ENCODE measurements at regions not wholly inside any gene's neighbourhood (a gene's known extent, or its start where the extent isn't known, plus 50 kb on each side); places are given as distances from the start of the nearest gene placed in this dataset.
"Not testable (repeated sequence)": the region's sequence is repeated elsewhere in the genome, so short reads cannot be mapped to it uniquely, and the experiment has no call there.

DNA sequence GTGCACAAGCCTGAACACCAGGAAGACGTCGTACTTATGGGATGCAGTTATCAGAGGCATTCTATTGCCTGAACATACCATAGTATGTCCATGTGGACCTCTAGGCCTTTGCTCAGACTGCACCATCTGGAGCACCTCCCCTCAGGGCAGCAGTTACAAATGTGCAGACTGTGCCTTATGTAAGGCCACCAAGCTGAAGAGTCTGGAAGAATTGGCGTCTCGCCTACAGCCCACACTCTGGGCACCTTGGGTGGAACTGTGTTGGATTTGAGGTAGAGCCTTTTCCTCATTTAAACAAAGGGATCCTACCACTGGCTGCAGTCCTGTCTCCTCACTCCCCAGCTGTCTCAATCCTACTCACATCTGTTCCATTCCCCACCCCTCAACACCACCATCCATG, 204.3 kb upstream of the FRMD6 start:
- peak; percentile 91 for DNase-seq

DNA sequence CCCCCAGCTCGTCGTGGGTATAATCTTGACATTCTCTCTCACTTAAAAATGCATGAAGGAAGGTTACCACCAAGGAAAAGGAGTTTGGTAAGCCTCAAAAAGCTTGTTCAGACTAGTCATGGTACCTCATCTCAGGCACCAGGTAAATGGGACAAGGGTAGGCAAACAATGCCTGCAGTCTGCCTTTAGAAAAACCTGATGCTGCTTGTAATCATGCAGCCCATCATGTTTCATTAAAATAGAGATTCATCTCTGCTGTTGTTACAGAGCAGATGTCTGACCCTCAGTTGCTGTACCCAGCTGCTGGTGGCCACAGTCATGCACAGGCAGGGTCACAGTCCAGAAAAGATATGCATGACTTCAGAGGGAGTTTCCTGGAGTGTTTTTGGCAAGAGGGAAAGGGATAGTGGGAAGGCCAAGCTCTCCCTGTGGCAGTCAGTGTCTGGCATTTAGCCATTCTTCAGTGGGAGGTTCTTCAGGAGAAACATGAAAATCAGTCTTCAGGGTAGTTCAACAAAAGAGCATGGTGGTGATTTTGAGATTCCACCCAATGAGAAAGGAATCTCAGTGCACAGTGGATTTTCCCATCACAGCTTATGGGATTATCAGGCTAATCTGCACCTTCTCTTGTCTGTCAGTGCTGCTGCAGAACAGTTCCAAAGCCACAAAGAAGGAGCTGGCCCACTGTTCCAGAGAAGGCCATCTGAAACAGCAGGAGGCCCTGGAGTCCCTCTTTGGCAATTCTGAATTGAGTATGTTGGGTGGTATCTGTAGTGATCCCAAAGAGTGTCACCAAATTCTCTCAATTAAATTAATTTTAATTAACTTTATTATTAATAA, 202.7 kb upstream of the FRMD6 start:
- peak; percentile 84 for DNase-seq

DNA sequence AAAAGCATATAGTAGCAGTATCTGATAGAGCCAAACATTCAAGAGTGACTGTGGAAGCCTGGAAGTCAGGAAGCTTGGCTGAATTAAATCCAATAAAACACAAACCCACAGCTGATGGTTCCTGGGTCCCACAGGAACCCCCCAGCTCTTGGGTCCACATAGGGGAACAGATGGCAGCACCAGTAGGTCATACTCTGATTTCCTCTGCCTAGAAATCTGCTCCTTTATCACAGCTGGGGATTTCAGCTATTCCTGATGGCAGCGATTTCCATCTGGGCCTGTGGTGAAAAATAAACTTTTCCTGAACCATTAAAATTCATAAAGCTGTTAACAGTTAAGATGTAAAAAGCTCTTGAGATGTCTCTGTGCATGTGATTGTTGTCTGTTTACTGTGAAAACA, 202.0 kb upstream of the FRMD6 start:
- peak; percentile 93 for DNase-seq

DNA sequence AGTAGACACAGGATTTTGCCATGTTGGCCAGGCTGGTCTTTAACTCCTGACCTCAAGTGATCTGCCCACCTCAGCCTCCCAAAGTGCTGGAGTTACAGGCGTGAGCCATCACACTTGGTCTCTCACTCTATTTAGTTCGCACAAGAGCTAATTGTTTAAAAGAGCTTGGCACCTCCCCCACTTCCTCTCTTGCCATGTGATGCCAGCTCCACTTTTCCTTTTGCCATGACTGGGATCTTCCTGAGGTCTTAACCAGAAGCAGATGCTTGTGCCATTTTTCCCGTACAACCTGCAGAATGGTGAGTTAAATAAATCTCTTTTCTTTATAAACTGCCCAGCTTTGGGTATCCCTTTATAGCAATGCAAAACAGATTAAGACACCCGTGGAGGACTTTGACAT, 200.1 kb upstream of the FRMD6 start:
- no peak for DNase-seq

DNA sequence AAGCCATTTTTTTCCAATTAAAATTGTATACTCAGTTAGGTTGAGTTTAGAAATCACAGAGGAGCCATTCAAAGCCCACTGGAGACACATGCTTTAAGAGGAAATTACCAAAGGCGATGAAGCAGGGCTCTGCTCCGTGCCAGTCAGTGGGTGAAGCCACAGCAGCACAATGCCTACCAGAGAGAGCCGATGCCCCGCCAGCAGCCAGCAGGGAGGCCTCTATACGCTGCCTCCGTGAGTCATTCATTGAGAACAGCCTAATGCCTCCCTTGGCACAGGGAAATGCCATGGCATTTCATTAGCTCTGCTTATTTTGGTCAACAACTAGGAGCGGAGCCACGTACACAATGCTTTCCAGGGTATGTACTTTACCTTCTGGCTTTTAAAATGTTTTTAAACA, 197.8 kb upstream of the FRMD6 start:
- peak; percentile 33 for DNase-seq

DNA sequence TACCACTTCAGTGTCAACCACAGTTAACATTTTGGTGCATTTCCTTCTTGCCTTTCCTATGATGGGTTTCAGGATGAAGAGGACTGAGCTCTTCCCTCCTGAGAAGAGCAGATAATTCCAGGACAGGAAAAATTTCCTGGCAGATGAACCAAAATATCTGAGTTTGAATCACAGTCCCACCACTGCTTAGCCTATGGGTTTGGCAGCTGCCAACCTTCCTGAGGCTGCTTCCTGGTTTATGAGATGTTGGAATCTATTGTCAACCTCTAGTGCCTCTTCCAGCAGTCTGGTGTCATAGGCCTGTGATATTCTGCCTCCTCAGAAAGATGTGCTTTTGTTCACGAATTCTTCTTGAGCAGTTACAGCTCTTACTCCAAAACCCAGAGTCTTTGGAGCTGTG, 197.4 kb upstream of the FRMD6 start:
- DNase-seq: no peak

DNA sequence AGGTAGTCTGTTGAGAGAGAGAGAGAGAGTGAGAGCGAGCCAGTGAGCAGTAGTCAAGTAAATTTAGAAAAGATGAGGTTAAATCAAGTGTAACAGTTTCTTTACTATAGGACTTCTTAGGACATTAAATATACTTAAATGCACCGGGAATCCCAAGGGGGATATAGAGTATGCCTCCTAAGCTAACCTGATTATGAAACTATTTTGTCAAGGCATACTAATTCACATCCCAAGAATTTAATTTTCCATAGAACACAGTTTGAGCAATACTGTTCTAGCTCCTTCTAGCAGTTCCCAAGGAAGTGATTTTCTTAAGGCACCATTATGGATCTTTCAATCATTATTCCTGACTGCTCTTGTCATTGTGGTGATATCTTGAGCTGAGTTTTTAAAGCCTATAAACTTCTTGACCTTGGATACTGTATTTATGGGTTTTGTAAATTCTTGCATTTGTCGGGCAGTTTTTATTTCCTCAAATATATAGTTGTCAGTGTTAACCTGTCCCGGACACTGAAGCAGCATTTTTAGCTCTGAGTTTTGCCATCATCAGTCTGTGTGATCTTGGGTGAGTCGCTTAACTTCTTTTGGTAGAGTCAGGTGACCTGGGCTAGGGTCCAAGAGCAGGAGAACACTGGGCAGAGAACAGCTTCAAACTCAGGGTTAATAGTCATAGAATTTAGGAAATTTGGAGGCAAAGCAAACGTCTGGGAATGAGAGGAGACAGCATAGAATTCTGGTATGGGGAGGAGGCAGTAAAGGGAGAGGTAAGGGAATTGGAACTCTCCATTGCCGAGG, 196.5 kb upstream of the FRMD6 start:
- DNase-seq: no peak

DNA sequence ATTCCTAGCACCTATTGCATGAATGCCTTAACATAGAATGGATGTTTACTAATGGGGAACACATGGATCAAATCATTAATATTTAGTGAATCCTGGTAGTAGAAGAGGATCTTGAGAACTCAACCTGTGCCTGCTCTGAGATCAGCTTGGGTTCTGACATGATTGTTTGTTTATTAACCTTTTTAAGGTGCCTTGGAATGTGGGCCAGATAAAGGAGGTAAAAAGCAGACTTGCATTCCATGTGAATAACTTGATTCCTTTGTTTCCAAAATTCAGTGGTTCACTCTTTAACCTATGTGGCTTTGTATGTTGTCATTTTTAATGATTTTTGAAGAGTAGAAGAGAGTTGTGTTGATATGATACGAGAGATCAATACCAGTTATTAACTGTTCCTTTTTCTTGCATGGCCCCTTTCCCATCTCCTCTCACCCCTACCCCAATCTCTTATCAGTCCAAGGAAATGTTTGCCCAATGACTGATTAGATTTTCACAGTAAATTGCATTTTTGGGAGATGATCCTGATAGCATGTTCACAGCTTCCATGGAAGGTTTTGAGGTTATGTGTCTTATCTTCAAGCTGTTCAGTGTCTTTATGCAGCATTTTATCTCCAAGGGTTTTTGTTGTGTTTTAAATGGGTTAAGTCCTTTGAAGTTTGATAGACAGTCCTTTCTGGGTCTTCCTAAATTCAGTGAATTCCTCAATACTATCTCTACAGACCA, 193.7 kb upstream of the FRMD6 start:
- no peak for DNase-seq

DNA sequence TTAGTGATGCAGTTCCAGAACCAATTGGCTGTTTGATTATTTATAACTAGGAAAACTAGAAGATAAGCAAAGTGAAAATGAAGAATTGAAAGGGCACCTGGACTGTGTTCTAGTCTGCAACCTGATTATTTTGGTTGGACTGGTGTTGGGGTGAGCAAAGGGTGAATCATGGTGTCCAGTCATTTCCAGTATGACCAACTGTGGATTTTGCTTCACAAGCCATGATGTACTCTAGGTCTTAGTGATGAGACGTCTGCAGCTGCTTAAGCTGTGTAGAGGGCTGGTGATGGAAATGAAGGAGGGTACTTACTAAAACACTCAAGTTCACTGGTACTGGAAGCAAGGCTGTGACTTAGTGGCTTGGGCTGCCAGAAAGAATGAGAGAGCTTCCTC, 193.2 kb upstream of the FRMD6 start:
- no peak for DNase-seq

DNA sequence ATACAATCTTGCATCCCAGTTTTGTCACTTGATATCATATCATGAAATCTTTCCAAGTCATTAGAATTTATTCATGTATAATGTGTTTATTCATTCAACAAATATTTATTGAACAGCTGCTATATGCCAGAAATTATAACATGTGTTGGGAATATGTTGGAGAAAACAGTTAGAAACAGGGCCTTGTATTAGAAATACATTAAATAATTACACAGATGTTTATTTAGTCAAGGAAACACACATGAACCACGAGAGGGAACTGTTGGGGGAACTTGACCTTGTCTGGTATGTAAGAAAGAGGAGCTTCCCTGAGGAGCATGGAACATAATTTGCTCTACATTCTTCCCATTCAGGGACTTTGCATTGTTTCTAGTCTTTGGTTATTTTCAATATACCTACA, 191.7 kb upstream of the FRMD6 start:
- DNase-seq: no peak

DNA sequence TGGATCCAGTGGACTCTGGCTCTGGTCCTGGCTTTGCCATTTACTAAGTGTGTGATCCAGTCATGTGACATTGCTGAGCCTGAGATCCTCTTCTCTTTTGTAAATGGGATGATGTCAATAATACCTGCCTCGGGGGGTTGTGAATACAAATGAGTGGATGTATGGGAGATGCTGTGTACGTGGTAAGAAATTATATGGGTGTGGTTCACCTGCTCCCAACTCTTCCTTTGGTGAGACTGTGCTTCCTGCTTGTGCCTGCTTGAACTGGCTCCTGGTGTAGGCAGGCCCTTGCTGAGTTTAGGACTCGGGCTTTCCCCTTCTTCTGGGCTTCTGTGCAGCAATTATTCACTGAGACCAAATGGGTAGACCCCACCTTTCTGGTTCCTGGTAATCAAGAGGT, 189.5 kb upstream of the FRMD6 start:
- no peak for DNase-seq

DNA sequence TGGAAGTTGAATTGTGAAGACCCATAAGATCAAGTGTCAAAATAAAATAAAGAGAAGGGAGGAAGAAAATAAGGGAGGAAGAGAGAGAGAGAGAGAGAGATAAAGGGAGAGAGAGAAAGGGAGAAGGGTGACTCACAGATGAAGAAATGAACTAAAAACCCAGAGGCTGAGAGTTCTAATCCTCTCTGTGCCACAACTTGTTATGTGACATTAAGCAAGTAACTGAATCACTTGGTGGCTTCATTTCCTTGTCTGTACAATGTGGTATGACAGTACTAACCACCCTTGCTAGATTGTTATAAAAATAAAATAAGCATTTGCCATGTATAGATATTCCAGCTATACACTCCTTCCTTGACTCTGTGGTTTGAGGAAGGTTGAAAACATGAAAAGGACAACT, 189.0 kb upstream of the FRMD6 start:
- DNase-seq: no peak

DNA sequence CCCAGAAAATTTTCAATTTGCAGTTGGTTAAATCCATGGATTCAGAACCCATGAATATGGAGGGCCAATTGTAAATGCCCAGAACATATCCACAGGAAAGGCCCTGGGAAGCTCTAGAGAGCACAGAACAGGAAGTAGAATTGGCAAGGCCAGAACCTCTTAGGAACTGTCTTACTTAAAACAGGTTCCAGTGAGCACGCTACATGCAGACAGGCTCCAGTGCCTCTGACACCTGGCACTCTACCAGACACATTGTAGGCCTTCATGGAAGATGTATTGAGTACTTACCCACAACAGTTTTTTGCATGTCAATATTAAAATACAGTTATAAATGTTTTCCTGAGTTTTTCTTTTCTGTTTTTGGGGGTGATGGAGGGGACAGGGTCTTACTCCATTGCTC, 188.2 kb upstream of the FRMD6 start:
- no peak for DNase-seq

DNA sequence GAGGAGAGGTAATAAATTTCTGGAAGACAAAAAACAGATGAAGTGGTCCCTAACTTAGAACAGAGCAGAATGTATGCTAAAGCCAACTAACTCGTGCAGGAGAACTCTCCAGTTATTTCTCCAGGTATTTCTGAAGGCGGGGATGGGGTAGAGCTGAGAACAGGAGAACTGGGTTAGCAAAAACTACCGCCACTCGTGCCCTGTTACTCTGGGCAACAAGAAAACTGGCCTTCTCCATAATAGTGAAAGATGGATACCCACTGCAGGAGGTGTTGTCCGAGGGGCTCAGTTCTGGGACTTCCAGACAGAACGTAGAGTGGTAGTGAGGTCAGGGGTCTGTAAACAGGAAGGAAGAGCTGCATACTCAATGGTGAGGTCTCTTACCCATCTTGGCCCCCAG, 187.3 kb upstream of the FRMD6 start:
- no peak for DNase-seq

DNA sequence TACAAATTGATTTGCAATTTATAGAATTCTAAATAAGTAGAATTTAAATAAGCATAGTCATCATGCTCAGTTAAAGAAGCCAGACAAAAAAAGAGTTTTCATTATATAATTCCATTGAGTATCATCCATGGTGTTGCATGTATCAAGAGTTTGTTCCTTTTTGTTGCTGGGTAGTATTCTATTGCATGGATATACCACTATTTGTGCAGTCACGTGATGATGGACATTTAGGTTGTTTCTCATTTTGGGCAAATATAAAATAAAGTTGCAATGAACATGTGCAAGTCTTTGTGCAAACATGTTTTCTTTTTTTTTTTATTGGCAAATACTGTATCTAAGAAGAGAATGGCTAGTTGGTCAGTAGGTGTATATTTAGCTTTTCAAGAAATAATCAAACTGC, 186.2 kb upstream of the FRMD6 start:
- no peak for DNase-seq

DNA sequence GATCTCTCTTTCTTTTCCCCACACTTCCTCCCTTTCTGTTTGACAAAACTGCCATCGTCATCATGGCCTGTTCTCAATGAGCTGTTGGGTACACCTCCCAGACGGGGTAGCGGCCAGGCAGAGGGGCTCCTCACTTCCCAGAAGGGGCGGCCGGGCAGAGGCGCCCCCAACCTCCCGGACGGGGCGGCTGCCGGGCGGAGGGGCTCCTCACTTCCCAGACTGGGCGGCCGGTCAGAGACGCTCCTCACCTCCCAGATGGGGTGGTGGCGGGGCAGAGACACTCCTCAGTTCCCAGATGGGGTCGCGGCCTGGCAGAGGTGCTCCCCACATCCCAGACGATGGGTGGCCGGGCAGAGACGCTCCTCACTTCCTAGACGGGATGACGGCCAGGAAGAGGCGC, 184.3 kb upstream of the FRMD6 start:
- DNase-seq: not testable (repeated sequence)

DNA sequence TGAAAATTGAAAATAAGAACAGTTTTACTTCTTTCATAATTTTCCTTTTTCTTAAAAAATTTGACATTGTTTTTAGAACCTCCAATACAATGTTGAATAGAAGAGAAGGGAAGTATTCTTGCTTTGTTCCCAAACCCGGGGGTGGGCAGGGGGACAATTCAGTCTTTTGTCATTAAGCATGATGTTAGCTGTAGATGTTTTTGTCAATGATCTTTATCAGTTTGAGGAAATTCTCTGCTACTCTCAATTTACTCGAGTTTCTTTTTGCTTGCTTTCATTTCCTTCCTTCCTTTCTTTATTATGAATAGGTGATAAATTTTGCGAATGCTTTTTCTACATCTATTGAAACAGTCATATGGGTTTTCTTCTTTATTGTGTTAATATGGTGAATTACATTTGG, 183.2 kb upstream of the FRMD6 start:
- DNase-seq: no peak

DNA sequence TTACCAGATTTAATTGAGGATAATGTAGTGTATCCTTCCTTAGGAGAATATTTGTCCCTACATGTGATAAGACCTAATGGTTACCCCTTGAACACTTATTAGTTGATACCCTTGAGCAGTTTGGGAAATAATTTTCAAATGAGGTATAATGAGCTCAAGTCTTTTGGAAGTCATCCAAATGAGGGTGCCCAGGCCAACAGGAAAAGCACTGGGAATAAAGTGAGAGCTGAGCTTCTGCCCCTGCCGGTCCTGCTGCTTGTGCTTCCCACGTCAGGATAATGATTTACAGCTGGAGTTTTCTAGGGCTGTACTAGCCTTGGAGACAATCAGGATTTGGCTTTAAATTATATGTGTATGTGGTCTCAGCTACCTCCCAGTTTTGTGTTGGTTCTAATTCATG, 178.8 kb upstream of the FRMD6 start:
- DNase-seq: peak; percentile 71

DNA sequence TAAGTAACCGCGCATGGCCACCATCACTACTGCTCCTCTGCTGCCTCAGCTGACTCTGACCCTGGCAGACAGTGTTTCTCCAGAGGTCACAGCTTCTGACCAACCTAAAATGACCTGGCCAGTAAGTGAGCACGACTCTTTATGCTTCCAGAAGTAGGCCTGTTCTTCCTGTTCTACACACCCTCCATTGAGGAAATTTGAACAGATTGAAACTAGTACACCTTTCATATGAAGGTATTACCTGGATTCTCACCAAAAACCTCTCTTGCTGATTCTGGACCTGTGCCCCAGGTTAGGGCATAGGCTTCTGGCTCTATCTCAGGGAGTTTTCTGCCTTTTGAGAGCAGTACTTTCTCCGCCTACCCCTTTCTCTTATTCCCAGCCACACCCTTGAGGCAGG, 178.4 kb upstream of the FRMD6 start:
- DNase-seq: no peak

DNA sequence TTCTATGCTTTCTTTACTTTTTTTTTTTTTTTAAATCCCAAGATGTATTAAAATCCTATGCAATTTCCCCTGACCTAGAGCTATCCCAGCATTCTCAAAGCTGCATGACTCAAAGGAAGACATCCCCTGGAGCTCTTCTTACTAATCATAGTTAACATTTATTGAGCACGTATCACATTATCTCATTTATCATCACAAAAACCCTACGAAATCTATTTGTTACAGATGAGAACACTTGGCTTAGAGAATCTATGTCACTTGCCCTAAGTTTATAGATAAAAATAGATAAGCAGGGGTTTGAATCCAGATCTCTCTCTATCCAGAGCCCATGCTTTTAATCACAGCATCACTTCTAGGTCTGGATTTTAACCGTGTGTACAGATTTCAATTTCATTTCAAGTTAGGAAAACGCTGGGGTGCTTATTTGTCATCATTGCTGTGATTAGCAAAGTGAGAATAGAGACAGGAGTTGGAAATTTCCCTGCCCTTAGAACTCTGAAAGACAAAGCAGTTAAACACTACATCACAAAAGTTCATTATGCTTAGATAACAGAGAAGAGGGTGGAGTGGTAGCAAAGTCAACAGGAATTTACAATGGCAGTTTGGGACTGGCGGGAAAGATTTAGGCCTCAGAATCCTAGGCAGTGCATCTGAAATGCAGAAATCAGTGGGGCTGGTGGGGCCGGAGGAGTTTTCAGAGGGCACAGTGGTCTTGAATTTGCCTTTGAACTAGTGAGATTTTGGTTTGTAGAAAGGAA, 177.7 kb upstream of the FRMD6 start:
- no peak for DNase-seq

DNA sequence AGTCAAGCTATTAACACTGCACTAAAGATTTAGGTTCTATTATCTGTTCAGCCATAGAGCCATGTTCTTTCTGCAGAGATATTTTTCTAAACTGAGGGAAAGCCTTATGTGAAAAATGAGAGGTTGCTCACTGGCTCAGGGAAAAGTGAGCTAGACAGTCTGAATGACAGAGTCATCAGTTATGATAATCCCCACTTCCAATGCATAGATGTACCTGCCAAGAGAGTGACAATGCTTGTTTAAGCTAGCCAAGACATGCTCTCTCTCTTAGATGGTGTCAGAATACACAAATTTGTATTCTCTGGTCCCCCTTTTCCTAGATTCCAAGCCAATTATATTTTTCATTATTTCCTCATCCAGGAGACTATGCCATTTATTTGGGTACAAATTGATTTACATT, 176.9 kb upstream of the FRMD6 start:
- DNase-seq: no peak

DNA sequence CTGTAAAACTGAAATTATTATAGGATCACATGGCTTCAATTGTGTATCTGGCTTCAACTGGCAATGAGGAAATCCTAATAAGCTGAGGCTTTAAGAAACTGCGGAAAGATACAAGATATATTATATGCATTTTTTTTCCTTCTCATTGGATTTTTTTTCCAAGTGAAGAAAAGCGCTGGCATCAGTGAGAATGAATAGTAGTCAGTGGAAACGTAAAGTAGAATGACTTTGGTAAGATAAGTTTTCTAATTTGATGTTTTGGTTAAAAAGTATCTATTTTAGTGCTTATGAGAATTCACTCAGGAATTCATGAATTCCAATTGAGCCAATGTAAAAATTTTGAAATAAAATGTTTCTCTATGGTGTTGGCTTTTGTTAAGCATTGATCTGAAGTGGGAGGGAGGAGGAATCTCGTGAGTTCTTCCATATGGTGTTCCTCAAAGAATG, 173.5 kb upstream of the FRMD6 start:
- no peak for DNase-seq
